Fibroblast of mammary gland (primary cell): ENCODE measurements at regions not wholly inside any gene's neighbourhood (a gene's known extent, or its start where the extent isn't known, plus 50 kb on each side); places are given as distances from the start of the nearest gene placed in this dataset.

Experiments used
- DNase-seq: peaks from one replicate; pipeline ENCODE4 v3.0.0-alpha.2; 2010; ENCODE audit warnings: low read depth
- H3K4me3 ChIP-seq: 2 replicates; pipeline ENCODE4 v1.5.1; 2011; ENCODE audit warnings: low read depth, mild to moderate bottlenecking, low read length, moderate library complexity; ENCODE audit not compliant: control insufficient read depth
- TF ChIP-seq, protein P1 (sequence below): conservative IDR thresholded peaks from 2 replicates; pipeline ENCODE4 v1.5.1; 2011; ENCODE audit warnings: low read depth, low read length, inconsistent platforms; ENCODE audit not compliant: control insufficient read depth, insufficient read depth

DNA sequence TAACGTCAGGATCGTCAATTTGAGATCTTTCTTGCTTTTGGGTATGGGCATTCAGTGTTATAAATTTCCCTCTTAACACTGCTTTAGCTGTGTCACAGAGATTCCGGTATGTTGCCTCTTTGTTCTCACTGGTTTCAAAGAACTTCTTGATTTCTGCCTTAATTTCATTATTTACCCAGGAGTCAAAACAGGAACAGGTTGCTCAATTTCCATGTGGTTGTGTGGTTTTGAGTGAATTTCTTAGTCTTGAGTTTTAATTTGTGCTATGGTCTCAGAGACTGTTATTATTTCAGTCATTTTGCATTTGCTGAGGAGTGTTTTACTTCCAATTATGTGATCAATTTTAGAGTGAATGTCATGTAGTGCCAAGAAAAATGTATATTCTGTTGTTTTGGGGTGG, 153.1 kb downstream of the PCDH17 start:
- no peak overlapping the region for H3K4me3 ChIP-seq
- TF ChIP-seq, protein P1, sequence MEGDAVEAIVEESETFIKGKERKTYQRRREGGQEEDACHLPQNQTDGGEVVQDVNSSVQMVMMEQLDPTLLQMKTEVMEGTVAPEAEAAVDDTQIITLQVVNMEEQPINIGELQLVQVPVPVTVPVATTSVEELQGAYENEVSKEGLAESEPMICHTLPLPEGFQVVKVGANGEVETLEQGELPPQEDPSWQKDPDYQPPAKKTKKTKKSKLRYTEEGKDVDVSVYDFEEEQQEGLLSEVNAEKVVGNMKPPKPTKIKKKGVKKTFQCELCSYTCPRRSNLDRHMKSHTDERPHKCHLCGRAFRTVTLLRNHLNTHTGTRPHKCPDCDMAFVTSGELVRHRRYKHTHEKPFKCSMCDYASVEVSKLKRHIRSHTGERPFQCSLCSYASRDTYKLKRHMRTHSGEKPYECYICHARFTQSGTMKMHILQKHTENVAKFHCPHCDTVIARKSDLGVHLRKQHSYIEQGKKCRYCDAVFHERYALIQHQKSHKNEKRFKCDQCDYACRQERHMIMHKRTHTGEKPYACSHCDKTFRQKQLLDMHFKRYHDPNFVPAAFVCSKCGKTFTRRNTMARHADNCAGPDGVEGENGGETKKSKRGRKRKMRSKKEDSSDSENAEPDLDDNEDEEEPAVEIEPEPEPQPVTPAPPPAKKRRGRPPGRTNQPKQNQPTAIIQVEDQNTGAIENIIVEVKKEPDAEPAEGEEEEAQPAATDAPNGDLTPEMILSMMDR, result no peak

DNA sequence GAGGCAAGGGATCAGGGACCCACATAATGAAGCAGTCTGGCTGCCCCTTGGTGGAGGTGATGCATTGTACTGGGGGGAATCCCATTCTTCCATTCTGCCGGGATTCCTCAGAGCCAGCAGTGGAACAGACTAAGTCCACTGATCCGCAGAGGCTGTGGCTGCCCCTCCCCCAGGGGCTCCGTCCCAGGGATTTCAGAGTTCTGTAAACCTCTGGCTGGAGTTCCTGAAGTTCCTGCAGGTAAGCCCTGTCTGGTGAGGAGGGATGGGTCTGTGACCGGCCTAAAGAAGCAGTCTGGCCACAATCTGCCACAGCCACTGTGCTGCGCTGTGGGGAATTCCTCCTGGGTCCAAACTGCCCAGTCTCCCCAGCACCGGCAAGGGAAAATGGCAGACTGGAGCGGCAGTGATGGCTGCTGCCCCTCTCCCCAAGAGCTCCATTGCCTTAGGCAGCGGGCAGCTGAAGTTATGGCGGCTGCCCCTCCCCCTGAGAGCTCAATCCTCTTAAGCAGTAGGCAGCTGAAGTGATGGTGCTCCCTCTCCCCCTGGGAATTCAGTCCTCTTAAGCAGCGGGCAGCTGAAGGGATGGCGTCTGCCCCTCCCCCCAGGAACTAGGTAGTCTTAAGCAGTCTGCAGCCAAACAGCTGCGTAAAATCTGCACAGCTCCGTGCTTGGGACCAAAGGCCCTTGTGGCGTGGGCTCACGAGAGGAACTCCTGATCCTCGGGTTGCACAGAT, 155.7 kb downstream of the PCDH17 start:
- TF ChIP-seq, protein P1, result no peak
- no peak for DNase-seq
- H3K4me3 ChIP-seq, result no peak overlapping the region

More for the DNA sequence above, 153.1 kb downstream of the PCDH17 start:
- DNase-seq, result no peak

DNA sequence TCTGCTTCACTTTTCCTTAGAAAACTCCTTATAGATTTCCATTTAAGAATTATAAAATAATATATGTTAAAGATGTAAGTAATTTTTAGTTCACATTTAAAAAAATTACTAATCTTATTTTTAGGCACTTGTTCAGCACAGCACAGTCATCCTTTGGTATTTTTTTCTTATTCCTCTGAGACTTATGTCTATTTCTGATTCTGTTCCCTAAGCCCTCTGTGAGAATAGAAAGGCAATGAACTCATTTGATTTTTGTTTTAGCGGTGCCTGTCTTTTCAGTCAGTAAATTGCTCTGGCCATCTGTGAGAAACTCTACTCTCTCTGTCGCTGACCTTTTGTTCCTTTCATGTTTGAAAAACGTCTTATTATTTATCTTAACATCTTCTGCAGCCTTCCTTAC, 168.1 kb downstream of the PCDH17 start:
- DNase-seq, result no peak
- TF ChIP-seq, protein P1, result no peak

DNA sequence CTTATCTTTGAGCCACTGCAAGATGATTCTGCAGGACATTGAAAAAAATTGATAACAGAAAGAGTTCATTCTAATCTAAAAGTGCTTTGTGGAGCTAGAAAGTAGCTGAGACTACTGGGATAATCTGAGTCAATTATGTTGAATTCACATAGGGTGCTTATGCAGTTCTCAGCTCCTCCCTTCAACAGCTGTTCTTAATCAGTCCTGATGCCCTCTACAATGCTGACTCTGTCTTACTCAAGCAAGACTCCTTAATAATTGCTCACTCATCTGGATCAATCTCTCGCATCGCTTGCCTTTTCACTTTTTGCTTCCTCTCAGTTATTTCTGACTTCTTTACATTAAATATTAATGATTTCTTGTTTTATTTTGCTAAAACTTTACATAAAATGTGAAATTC, 182.1 kb downstream of the PCDH17 start:
- H3K4me3 ChIP-seq, result no peak overlapping the region
- TF ChIP-seq, protein P1, result no peak
- DNase-seq, result peak; percentile 6

More for the DNA sequence above, 168.1 kb downstream of the PCDH17 start:
- H3K4me3 ChIP-seq, result no peak overlapping the region

DNA sequence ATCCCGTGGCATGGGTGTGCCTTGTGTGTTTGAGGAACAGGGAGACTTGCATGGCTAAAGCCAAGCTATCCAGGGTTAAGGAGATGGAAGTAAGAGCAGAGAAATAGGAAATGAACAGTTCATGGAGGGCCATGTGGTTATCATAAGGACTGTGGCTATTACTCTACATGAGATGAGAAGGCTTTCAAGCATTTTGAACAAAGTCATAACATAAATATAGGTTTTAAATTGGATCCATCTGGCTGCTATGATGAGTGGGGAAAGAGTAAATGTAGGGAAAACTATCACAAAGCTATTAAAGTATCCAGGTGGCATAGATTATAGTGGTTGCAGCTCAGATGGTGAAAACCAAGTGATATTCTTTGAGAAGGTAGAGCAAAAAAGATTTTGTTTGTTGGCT, 184.1 kb downstream of the PCDH17 start:
- DNase-seq, result peak; percentile 0
- TF ChIP-seq, protein P1, result no peak
- no peak overlapping the region for H3K4me3 ChIP-seq

DNA sequence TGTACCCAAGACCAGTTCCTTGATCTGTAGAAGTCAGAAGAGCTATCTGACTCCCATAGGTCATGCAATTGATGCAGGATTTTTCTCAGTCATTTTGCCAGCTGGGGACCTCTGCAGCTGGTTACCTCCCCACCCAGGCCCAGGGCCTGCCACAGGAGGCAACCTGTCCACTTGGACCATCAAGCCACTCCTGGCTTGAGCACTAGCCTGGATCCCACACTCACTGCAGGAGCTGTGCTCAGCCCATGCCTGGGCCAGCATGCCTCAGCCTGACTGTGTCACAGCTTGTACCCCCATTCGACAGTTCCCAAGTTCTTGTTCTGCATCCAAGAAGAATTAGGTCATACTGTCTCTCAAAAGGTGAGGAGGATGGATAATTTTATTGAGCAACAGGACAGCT, 189.4 kb downstream of the PCDH17 start:
- DNase-seq, result no peak
- TF ChIP-seq, protein P1, result no peak
- no peak overlapping the region for H3K4me3 ChIP-seq
